IPS DF 6.9 (cell line): ENCODE measurements at regions not wholly inside any gene's neighbourhood (a gene's known extent, or its start where the extent isn't known, plus 50 kb on each side); places are given as distances from the start of the nearest gene placed in this dataset.

Source experiments
- DNase-seq: peaks from one replicate; pipeline ENCODE4 v3.0.0-alpha.2; 2013; ENCODE audit warnings: low read depth, low spot score
- H3K27ac ChIP-seq: one replicate; pipeline ENCODE4 v1.5.1; 2013; ENCODE audit warnings: low read length, control low read depth
- H3K27me3 ChIP-seq: 2 replicates; pipeline ENCODE4 v1.6.1; 2013; ENCODE audit warnings: mild to moderate bottlenecking, low read length; ENCODE audit not compliant: control insufficient read depth, insufficient read depth
- H3K36me3 ChIP-seq: 2 replicates; pipeline ENCODE4 v1.6.1; 2013; ENCODE audit warnings: low read length; ENCODE audit not compliant: control insufficient read depth, insufficient read depth
- H3K4me1 ChIP-seq: 2 replicates; pipeline ENCODE4 v1.6.1; 2013; ENCODE audit warnings: low read length; ENCODE audit not compliant: control insufficient read depth, insufficient read depth
- H3K4me3 ChIP-seq: 2 replicates; pipeline ENCODE4 v1.5.1; 2013; ENCODE audit warnings: mild to moderate bottlenecking, low read length
- H3K9me3 ChIP-seq: 2 replicates; pipeline ENCODE4 v1.6.1; 2013; ENCODE audit warnings: low read length, inconsistent platforms; ENCODE audit not compliant: control insufficient read depth, insufficient read depth
- WGBS: extraction: QIAGEN DNeasy Blood & Tissue Kit; methylation state at CpG from one replicate; pipeline ENCODE4 v1.1.7; 2013; ENCODE audit warnings: mixed read lengths, missing lambda C conversion rate; ENCODE audit not compliant: insufficient read length, insufficient coverage; 5-methylcytosine and 5-hydroxymethylcytosine counted together

- Histone ChIP-seq H3K36me3 (no peaks in the 10 kb centered on the region), H3K27ac (no peak overlapping the region), H3K27me3 (no peaks in the 10 kb centered on the region), H3K4me3 (no peak overlapping the region), H3K4me1 (no peaks in the 10 kb centered on the region), H3K9me3 (no peaks in the 10 kb centered on the region)
- no peak for DNase-seq
Measured at GRCh38 chr13:107770541-107770940, 444.8 kb downstream of the LIG4 start.

GRCh38 chr13:107767119-107767518 is 448.2 kb downstream of the LIG4 start:
- no CpG with 5 or more reads among the region's 3 CpGs for WGBS
- Histone ChIP-seq H3K9me3 (no peaks in the 10 kb centered on the region), H3K27ac (no peak overlapping the region), H3K36me3 (no peaks in the 10 kb centered on the region), H3K4me3 (no peak overlapping the region), H3K4me1 (no peaks in the 10 kb centered on the region), H3K27me3 (no peaks in the 10 kb centered on the region)
- no peak for DNase-seq

GRCh38 chr13:107765724-107766401 is 449.5 kb downstream of the LIG4 start:
- Histone ChIP-seq H3K36me3 (no peaks in the 10 kb centered on the region), H3K9me3 (no peaks in the 10 kb centered on the region), H3K4me3 (no peak overlapping the region), H3K27me3 (no peaks in the 10 kb centered on the region), H3K4me1 (no peaks in the 10 kb centered on the region), H3K27ac (no peak overlapping the region)
- WGBS: no CpG with 5 or more reads among the region's 6 CpGs
- no peak for DNase-seq

- Histone ChIP-seq H3K9me3 (no peaks in the 10 kb centered on the region), H3K4me1 (no peaks in the 10 kb centered on the region), H3K4me3 (no peak overlapping the region), H3K36me3 (no peaks in the 10 kb centered on the region), H3K27me3 (no peaks in the 10 kb centered on the region), H3K27ac (no peak overlapping the region)
- no CpG with 5 or more reads among the region's 1 CpG for WGBS
- no peak for DNase-seq
Measured at GRCh38 chr13:107764046-107764445, 451.3 kb downstream of the LIG4 start.

GRCh38 chr13:107753748-107754147 is 461.6 kb downstream of the LIG4 start:
- no CpG with 5 or more reads among the region's 3 CpGs for WGBS
- H3K9me3 ChIP-seq: no peaks in the 10 kb centered on the region
- no peaks in the 10 kb centered on the region for H3K4me1 ChIP-seq
- H3K27ac ChIP-seq: no peak overlapping the region
- H3K27me3 ChIP-seq: no peaks in the 10 kb centered on the region
- H3K36me3 ChIP-seq: no peaks in the 10 kb centered on the region
- H3K4me3 ChIP-seq: no peak overlapping the region
- no peak for DNase-seq

- Histone ChIP-seq H3K27ac (no peak overlapping the region), H3K4me1 (no peaks in the 10 kb centered on the region), H3K27me3 (no peaks in the 10 kb centered on the region), H3K9me3 (no peaks in the 10 kb centered on the region), H3K36me3 (no peaks in the 10 kb centered on the region), H3K4me3 (no peak overlapping the region)
- DNase-seq: no peak
- no CpG with 5 or more reads among the region's 4 CpGs for WGBS
Measured at GRCh38 chr13:107753291-107753690, 462.0 kb downstream of the LIG4 start.

- Histone ChIP-seq H3K4me3 (no peak overlapping the region), H3K4me1 (no peaks in the 10 kb centered on the region), H3K9me3 (no peaks in the 10 kb centered on the region), H3K27me3 (no peaks in the 10 kb centered on the region), H3K36me3 (no peaks in the 10 kb centered on the region), H3K27ac (no peak overlapping the region)
- no CpG with 5 or more reads among the region's 3 CpGs for WGBS
- DNase-seq: no peak
Measured at GRCh38 chr13:107743983-107744382, 471.4 kb downstream of the LIG4 start.

- Histone ChIP-seq H3K4me3 (no peak overlapping the region), H3K36me3 (no peaks in the 10 kb centered on the region), H3K9me3 (no peaks in the 10 kb centered on the region), H3K4me1 (no peaks in the 10 kb centered on the region), H3K27ac (no peak overlapping the region), H3K27me3 (no peaks in the 10 kb centered on the region)
- no CpG with 5 or more reads among the region's 4 CpGs for WGBS
- DNase-seq: no peak
Measured at GRCh38 chr13:107743526-107743925, 471.8 kb downstream of the LIG4 start.

- Histone ChIP-seq H3K27me3 (no peaks in the 10 kb centered on the region), H3K9me3 (no peaks in the 10 kb centered on the region), H3K4me1 (no peaks in the 10 kb centered on the region), H3K4me3 (no peak overlapping the region), H3K27ac (no peak overlapping the region), H3K36me3 (no peaks in the 10 kb centered on the region)
- no peak for DNase-seq
- no CpG with 5 or more reads among the region's 3 CpGs for WGBS
Measured at GRCh38 chr13:107743100-107743499, 472.2 kb downstream of the LIG4 start.

- Histone ChIP-seq H3K36me3 (no peaks in the 10 kb centered on the region), H3K9me3 (no peaks in the 10 kb centered on the region), H3K4me1 (no peaks in the 10 kb centered on the region), H3K27ac (no peak overlapping the region), H3K4me3 (no peak overlapping the region), H3K27me3 (no peaks in the 10 kb centered on the region)
- DNase-seq: no peak
- no CpG with 5 or more reads among the region's 1 CpG for WGBS
Measured at GRCh38 chr13:107742544-107742943, 472.8 kb downstream of the LIG4 start.

GRCh38 chr13:107738004-107738403 is 477.3 kb downstream of the LIG4 start:
- no peaks in the 10 kb centered on the region for H3K36me3 ChIP-seq
- no peaks in the 10 kb centered on the region for H3K4me1 ChIP-seq
- DNase-seq: no peak
- no peaks in the 10 kb centered on the region for H3K27me3 ChIP-seq
- no CpG with 5 or more reads among the region's 4 CpGs for WGBS
- H3K4me3 ChIP-seq: no peak overlapping the region
- no peak overlapping the region for H3K27ac ChIP-seq
- H3K9me3 ChIP-seq: no peaks in the 10 kb centered on the region
